ENCODE measurements at regions not wholly inside any gene's neighbourhood (a gene's known extent, or its start where the extent isn't known, plus 50 kb on each side); places are given as distances from the start of the nearest gene placed in this dataset.

GRCh38 chr11:88439356-88439755 lies 101.8 kb upstream of the CTSC start:
- no peak overlapping the region for H4K5ac ChIP-seq (ENCODE audit: insufficient read length, low read depth, low read length)

More at GRCh38 chr11:88439356-88439755, 101.8 kb upstream of the CTSC start:
- peaks cover 9 to 13% of the 10 kb centered on the region in 2 experiments; a peak in 4 of 5 replicates for H3K9me3 Mint-ChIP-seq
- no peak overlapping the region for H3K9ac ChIP-seq (ENCODE audit: extremely low read depth, insufficient read length, low read length)
- no peaks in the 10 kb centered on the region for H3K27me3 ChIP-seq (ENCODE audit: insufficient read depth, low read length)
- no peak for DNase-seq
- H3K4me3 Mint-ChIP-seq, result no peak overlapping the region
- no peaks in the 10 kb centered on the region for H3K79me2 ChIP-seq (ENCODE audit: insufficient read depth, low read length)
- H2AK5ac ChIP-seq (ENCODE audit: insufficient read length, low read length), result no peak overlapping the region
- TF ChIP-seq CTCF (conservative IDR thresholded peaks at IDR 0.05), result no peak
- no peaks in the 10 kb centered on the region for H3K9me3 ChIP-seq (ENCODE audit: control insufficient read depth, low read depth, low read length)
- no peaks in the 10 kb centered on the region for H4K20me1 ChIP-seq (ENCODE audit: control insufficient read depth, insufficient read depth, insufficient read length)
- WGBS (ENCODE audit: extremely low coverage, insufficient read length, low lambda C conversion rate), result no CpG with 5 or more reads among the region's 3 CpGs
- H3K18ac ChIP-seq (ENCODE audit: insufficient read length, low read depth, low read length), result no peak overlapping the region
- H2BK15ac ChIP-seq (ENCODE audit: low read depth, low read length), result no peak overlapping the region
- H3K27ac Mint-ChIP-seq, result no peak overlapping the region
- no peak overlapping the region for H3K56ac ChIP-seq (ENCODE audit: insufficient read length, low read depth, low read length)
- H3K27me3 Mint-ChIP-seq (ENCODE audit: low read depth), result no peaks in the 10 kb centered on the region
- H3K36me3 Mint-ChIP-seq (ENCODE audit: insufficient read depth in 1 of 3, low read depth in 3 of 3), result peaks cover 0 to 6% (median 4%) of the 10 kb centered on the region in 3 experiments; a peak in 4 of 7 replicates
- H3K14ac ChIP-seq (ENCODE audit: insufficient read depth, low read length), result no peak overlapping the region
- H2AFZ ChIP-seq (ENCODE audit: low read length), result no peak overlapping the region
- no peak overlapping the region for H3K27ac ChIP-seq (ENCODE audit: insufficient read length, low read depth, low read length)
- no peak overlapping the region for H2BK5ac ChIP-seq (ENCODE audit: insufficient read length, low read length)
- no peak overlapping the region for H2BK12ac ChIP-seq (ENCODE audit: insufficient read length, low read depth, low read length)
- no peak overlapping the region for H3K4ac ChIP-seq (ENCODE audit: low read depth, low read length)
- no peak overlapping the region for H4K8ac ChIP-seq (replicated peaks; ENCODE audit: insufficient read length, low read depth, low read length)
- H3K79me1 ChIP-seq (ENCODE audit: insufficient read depth, low read depth, low read length, poor library complexity, severe bottlenecking), result no peaks in the 10 kb centered on the region
- H2BK120ac ChIP-seq (ENCODE audit: low read depth, low read length, poor library complexity, severe bottlenecking), result no peak overlapping the region
- H2BK20ac ChIP-seq (ENCODE audit: low read depth, low read length, poor library complexity, severe bottlenecking), result no peak overlapping the region
- H3K23ac ChIP-seq (ENCODE audit: insufficient read length, low read depth, low read length), result no peak overlapping the region
- no peaks in the 10 kb centered on the region for H3K23me2 ChIP-seq (ENCODE audit: insufficient read length, low read depth, low read length, poor library complexity, severe bottlenecking)
- H3T11ph ChIP-seq (ENCODE audit: low read length), result no peak overlapping the region
- no peaks in the 10 kb centered on the region for H3K4me1 ChIP-seq (ENCODE audit: insufficient read depth, low read length)
- peaks cover 0 to 4% of the 10 kb centered on the region in 2 experiments; a peak in 2 of 4 replicates for H3K4me1 Mint-ChIP-seq
- no peak overlapping the region for H4K91ac ChIP-seq (ENCODE audit: insufficient read length, low read depth, low read length)
- H3K4me2 ChIP-seq (ENCODE audit: insufficient read depth, insufficient read length, low read length), result no peak overlapping the region
